Kidney (tissue), 13 donors: ENCODE measurements at regions not wholly inside any gene's neighbourhood (a gene's known extent, or its start where the extent isn't known, plus 50 kb on each side); places are given as distances from the start of the nearest gene placed in this dataset.
"Not testable (repeated sequence)": the region's sequence is repeated elsewhere in the genome, so short reads cannot be mapped to it uniquely, and the experiment has no call there.

Source experiments
- DNase-seq, 5 donors: peaks; one replicate each; pipeline ENCODE4 v3.0.0-alpha.2; 2013 to 2020
- FAIRE-seq: peaks from 2 replicates; lab custom pipeline; 2012; peaks lifted over from hg19 to GRCh38; lab: Jason Lieb, UNC
- H3K27ac ChIP-seq, 2 donors: one replicate each; pipeline ENCODE4 v1.7.0; 2013; ENCODE audit warnings: low read depth in 2 of 2, low read length in 2 of 2, inconsistent platforms in 1 of 2
- H3K27me3 ChIP-seq: one replicate; pipeline ENCODE4 v1.7.1; 2013; ENCODE audit warnings: low read length, inconsistent platforms; ENCODE audit not compliant: control insufficient read depth, insufficient read depth
- H3K36me3 ChIP-seq, 3 donors: one replicate each; pipeline versions ENCODE4 v1.7.0 to v1.7.1; 2013; ENCODE audit warnings: low read length in 3 of 3, control low read depth in 1 of 3, inconsistent platforms in 1 of 3; ENCODE audit not compliant: insufficient read depth in 3 of 3, control insufficient read depth in 2 of 3
- H3K4me1 ChIP-seq, 3 donors: one replicate each; pipeline versions ENCODE4 v1.7.0 to v1.7.1; 2013; ENCODE audit warnings: low read length in 3 of 3, inconsistent platforms in 1 of 3, low read depth in 1 of 3; ENCODE audit not compliant: control insufficient read depth in 2 of 3, insufficient read depth in 2 of 3
- H3K4me3 ChIP-seq, 3 donors: one replicate each; pipeline versions ENCODE4 v1.7.0 to v1.8.1; 2013; ENCODE audit warnings: low read length in 3 of 3, control low read depth in 1 of 3, inconsistent platforms in 1 of 3
- H3K9ac ChIP-seq, 3 donors: one replicate each; pipeline versions ENCODE4 v1.7.0 to v1.7.1; 2013; ENCODE audit warnings: low read length in 3 of 3, control low read depth in 1 of 3, inconsistent platforms in 1 of 3
- H3K9me3 ChIP-seq, 3 donors: one replicate each; pipeline versions ENCODE4 v1.7.0 to v1.7.1; 2013; ENCODE audit warnings: low read length in 3 of 3, control low read depth in 1 of 3, inconsistent platforms in 1 of 3; ENCODE audit not compliant: control insufficient read depth in 2 of 3, insufficient read depth in 1 of 3
- intact Hi-C: fragments of 100-400 bp; cut with DNase I; formaldehyde crosslinking; loops from one replicate; pipeline ENCODE4 v1.11.1; 2022
- TF ChIP-seq, protein P1 (sequence below): IDR thresholded peaks from 3 replicates; pipeline ENCODE4 v1.5.1; 2012; ENCODE audit warnings: mild to moderate bottlenecking, moderate library complexity, borderline replicate concordance; ENCODE audit not compliant: insufficient read depth; ENCODE audit errors: extremely low read depth
- donor health status: control.
- donor health status: control.
- donor health status: control.
- donor health status: control.
- donor health status: control.
- donor health status: DM: yes; HTN: yes; CAD: no.
- donor health status: Normal renal cell carcinoma (clear cell type).

- no peak overlapping the region for H3K4me3 ChIP-seq
- H3K36me3 ChIP-seq: no peaks in the 10 kb centered on the region
- H3K27me3 ChIP-seq: no peaks in the 10 kb centered on the region
- peaks cover 0 to 3% (median 0%) of the 10 kb centered on the region in 3 donors for H3K9me3 ChIP-seq
- intact Hi-C loops: no loop called here
- no peak for FAIRE-seq
- TF ChIP-seq, protein P1, sequence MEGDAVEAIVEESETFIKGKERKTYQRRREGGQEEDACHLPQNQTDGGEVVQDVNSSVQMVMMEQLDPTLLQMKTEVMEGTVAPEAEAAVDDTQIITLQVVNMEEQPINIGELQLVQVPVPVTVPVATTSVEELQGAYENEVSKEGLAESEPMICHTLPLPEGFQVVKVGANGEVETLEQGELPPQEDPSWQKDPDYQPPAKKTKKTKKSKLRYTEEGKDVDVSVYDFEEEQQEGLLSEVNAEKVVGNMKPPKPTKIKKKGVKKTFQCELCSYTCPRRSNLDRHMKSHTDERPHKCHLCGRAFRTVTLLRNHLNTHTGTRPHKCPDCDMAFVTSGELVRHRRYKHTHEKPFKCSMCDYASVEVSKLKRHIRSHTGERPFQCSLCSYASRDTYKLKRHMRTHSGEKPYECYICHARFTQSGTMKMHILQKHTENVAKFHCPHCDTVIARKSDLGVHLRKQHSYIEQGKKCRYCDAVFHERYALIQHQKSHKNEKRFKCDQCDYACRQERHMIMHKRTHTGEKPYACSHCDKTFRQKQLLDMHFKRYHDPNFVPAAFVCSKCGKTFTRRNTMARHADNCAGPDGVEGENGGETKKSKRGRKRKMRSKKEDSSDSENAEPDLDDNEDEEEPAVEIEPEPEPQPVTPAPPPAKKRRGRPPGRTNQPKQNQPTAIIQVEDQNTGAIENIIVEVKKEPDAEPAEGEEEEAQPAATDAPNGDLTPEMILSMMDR: no peak
- H3K4me1 ChIP-seq: no peaks in the 10 kb centered on the region
- DNase-seq: no peak
- H3K9ac ChIP-seq: no peak overlapping the region
- H3K27ac ChIP-seq: no peak overlapping the region
These were observed 292.3 kb upstream of the GK2 start for GRCh38 chr4:79700356-79700755.

GRCh38 chr4:79697444-79697843, 289.4 kb upstream of the GK2 start:
- no peaks in the 10 kb centered on the region for H3K27me3 ChIP-seq
- no peak overlapping the region for H3K9ac ChIP-seq
- no peaks in the 10 kb centered on the region for H3K4me1 ChIP-seq
- H3K36me3 ChIP-seq: no peaks in the 10 kb centered on the region
- no peak for DNase-seq
- no peak for FAIRE-seq
- peaks cover 0 to 3% (median 0%) of the 10 kb centered on the region in 3 donors for H3K9me3 ChIP-seq
- intact Hi-C loops: no loop called here
- no peak overlapping the region for H3K27ac ChIP-seq
- H3K4me3 ChIP-seq: no peak overlapping the region
- TF ChIP-seq, protein P1: no peak

DNA sequence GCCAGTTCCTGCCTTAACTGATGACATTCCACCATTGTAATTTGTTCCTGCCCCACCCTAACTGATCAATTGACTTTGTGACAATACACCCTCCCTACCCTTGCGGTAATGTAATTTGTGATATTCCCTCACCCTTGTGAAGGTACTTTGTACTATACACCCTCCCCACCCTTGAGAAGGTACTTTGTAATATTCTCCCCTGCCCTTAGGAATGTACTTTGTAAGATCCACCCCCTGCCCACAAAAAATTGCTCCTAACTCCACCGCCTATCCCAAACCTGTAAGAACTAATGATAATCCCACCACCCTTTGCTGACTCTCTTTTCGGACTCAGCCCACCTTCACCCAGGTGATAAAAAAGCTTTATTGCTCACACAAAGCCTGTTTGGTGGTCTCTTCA, 288.5 kb upstream of the GK2 start:
- H3K4me1 ChIP-seq, H3K36me3 ChIP-seq, H3K9me3 ChIP-seq, intact Hi-C loops, FAIRE-seq, H3K27ac ChIP-seq, H3K4me3 ChIP-seq, DNase-seq, H3K27me3 ChIP-seq, H3K9ac ChIP-seq: not testable (repeated sequence)

- no peak for FAIRE-seq
- TF ChIP-seq, protein P1: no peak
These were observed 287.8 kb upstream of the GK2 start for GRCh38 chr4:79695848-79696247.

More at GRCh38 chr4:79695848-79696247, 287.8 kb upstream of the GK2 start:
- intact Hi-C loops: no loop called here
- no peaks in the 10 kb centered on the region for H3K27me3 ChIP-seq
- H3K9me3 ChIP-seq: peaks cover 0 to 3% (median 0%) of the 10 kb centered on the region in 3 donors
- no peak overlapping the region for H3K9ac ChIP-seq
- no peaks in the 10 kb centered on the region for H3K4me1 ChIP-seq
- no peak for DNase-seq
- H3K27ac ChIP-seq: no peak overlapping the region
- H3K36me3 ChIP-seq: no peaks in the 10 kb centered on the region
- no peak overlapping the region for H3K4me3 ChIP-seq
